Naive thymus-derived CD4-positive, alpha-beta T cell (primary cell): ENCODE measurements at regions not wholly inside any gene's neighbourhood (a gene's known extent, or its start where the extent isn't known, plus 50 kb on each side); places are given as distances from the start of the nearest gene placed in this dataset.

Experiments used
- ATAC-seq: fragments of 150-1000 bp; cut with Tn5 transposase; 2 replicates; pipeline ENCODE4 v1.10.0; 2021; ENCODE audit warnings: mild to moderate bottlenecking, moderate library complexity
- CTCF ChIA-PET: fragments of 350-600 bp; sonication (Branson Sonifier 250); formaldehyde crosslinking; loops from one replicate; lab custom pipeline; 2021; ENCODE audit warnings: antibody characterized with exemption; lab: Charles Lee
- POLR2A ChIA-PET: fragments of 350-600 bp; sonication (Branson Sonifier 250); formaldehyde crosslinking; loops from one replicate; lab custom pipeline; 2021; ENCODE audit warnings: antibody characterized with exemption, inconsistent platforms; lab: Charles Lee
- DNase-seq, 9 donors: peaks; one replicate each; pipeline versions ENCODE4 v3.0.0 to v3.0.0-alpha.2; 2020 to 2022; ENCODE audit warnings: mixed read lengths in 1 of 9
- H3K27ac ChIP-seq: one replicate; pipeline ENCODE4 v1.7.0; 2013; ENCODE audit warnings: mild to moderate bottlenecking, low read depth, low read length, moderate library complexity
- H3K27me3 ChIP-seq, 2 donors: one replicate each; pipeline ENCODE4 v1.7.0; 2013; ENCODE audit warnings: low read length in 2 of 2, mild to moderate bottlenecking in 2 of 2, moderate library complexity in 2 of 2; ENCODE audit not compliant: control insufficient read depth in 2 of 2, insufficient read depth in 2 of 2
- H3K36me3 ChIP-seq, 3 experiments: 1 replicate in 2 of 3; 2 replicates in 1 of 3; pipeline ENCODE4 v1.7.0; 2013; ENCODE audit warnings: low read length in 3 of 3, mild to moderate bottlenecking in 3 of 3, moderate library complexity in 1 of 3; ENCODE audit not compliant: insufficient read depth in 3 of 3, control insufficient read depth in 2 of 3
- H3K4me1 ChIP-seq, 2 donors: one replicate each; pipeline ENCODE4 v1.7.0; 2013; ENCODE audit warnings: low read length in 2 of 2, mild to moderate bottlenecking in 2 of 2, moderate library complexity in 1 of 2; ENCODE audit not compliant: control insufficient read depth in 2 of 2, insufficient read depth in 2 of 2
- H3K4me3 ChIP-seq: 2 replicates; pipeline ENCODE4 v1.7.0; 2013; ENCODE audit warnings: mild to moderate bottlenecking, low read length
- H3K9me3 ChIP-seq, 3 experiments: 1 replicate in 2 of 3; 2 replicates in 1 of 3; pipeline ENCODE4 v1.7.0; 2013; ENCODE audit warnings: low read length in 3 of 3; ENCODE audit not compliant: control insufficient read depth in 2 of 3
- H3K27ac Mint-ChIP-seq, 9 donors: one replicate each; pipeline ENCODE4 v1.8.0; 2020 to 2022; ENCODE audit warnings: mixed read lengths in 9 of 9, mild to moderate bottlenecking in 8 of 9, moderate library complexity in 5 of 9, inconsistent platforms in 2 of 9
- H3K27me3 Mint-ChIP-seq, 5 donors: one replicate each; pipeline ENCODE4 v1.8.0; 2021 to 2022; ENCODE audit warnings: mixed read lengths in 5 of 5, mild to moderate bottlenecking in 1 of 5
- H3K36me3 Mint-ChIP-seq, 5 donors: one replicate each; pipeline ENCODE4 v1.8.0; 2020 to 2022; ENCODE audit warnings: mixed read lengths in 5 of 5, mild to moderate bottlenecking in 3 of 5, inconsistent platforms in 1 of 5
- H3K4me1 Mint-ChIP-seq, 7 donors: one replicate each; pipeline ENCODE4 v1.8.0; 2020 to 2022; ENCODE audit warnings: mixed read lengths in 7 of 7, mild to moderate bottlenecking in 3 of 7, inconsistent platforms in 1 of 7
- H3K4me3 Mint-ChIP-seq, 10 donors: one replicate each; pipeline ENCODE4 v1.8.0; 2020 to 2022; ENCODE audit warnings: mild to moderate bottlenecking in 10 of 10, mixed read lengths in 10 of 10, moderate library complexity in 6 of 10, inconsistent platforms in 2 of 10
- H3K9me3 Mint-ChIP-seq, 11 donors: one replicate each; pipeline ENCODE4 v1.8.0; 2020 to 2022; ENCODE audit warnings: mixed read lengths in 11 of 11, mild to moderate bottlenecking in 4 of 11, inconsistent platforms in 1 of 11, moderate library complexity in 1 of 11
- intact Hi-C, 2 donors: fragments of 100-400 bp; cut with micrococcal nuclease; formaldehyde crosslinking; loops; one replicate each; pipeline ENCODE4 v1.15.1; 2023

- Histone ChIP-seq H3K36me3 (no peaks in the 10 kb centered on the region), H3K27ac (no peak overlapping the region), H3K27me3 (no peaks in the 10 kb centered on the region), H3K9me3 (no peaks in the 10 kb centered on the region), H3K4me1 (no peaks in the 10 kb centered on the region), H3K4me3 (no peak overlapping the region)
- no peak overlapping the region for H3K27ac Mint-ChIP-seq
- DNase-seq (no peak), ATAC-seq (no peak)
- H3K9me3 Mint-ChIP-seq = peaks cover 0 to 23% (median 6%) of the 10 kb centered on the region in 11 donors
- ChIA-PET POLR2A (no interaction called here), CTCF (no interaction called here)
- H3K4me3 Mint-ChIP-seq = no peak overlapping the region
- H3K36me3 Mint-ChIP-seq = no peaks in the 10 kb centered on the region
- intact Hi-C loops = no loop called here
- H3K27me3 Mint-ChIP-seq = no peaks in the 10 kb centered on the region
- H3K4me1 Mint-ChIP-seq = no peaks in the 10 kb centered on the region
Observed at GRCh38 chr14:45680531-45680930, 427.5 kb upstream of the MIS18BP1 start.

- ChIA-PET POLR2A (no interaction called here), CTCF (no interaction called here)
- no peak for ATAC-seq
- no peaks in the 10 kb centered on the region for H3K27me3 Mint-ChIP-seq
- Histone ChIP-seq H3K4me3 (no peak overlapping the region), H3K9me3 (no peaks in the 10 kb centered on the region), H3K27ac (no peak overlapping the region), H3K36me3 (no peaks in the 10 kb centered on the region), H3K27me3 (no peaks in the 10 kb centered on the region), H3K4me1 (no peaks in the 10 kb centered on the region)
- no peak overlapping the region for H3K4me3 Mint-ChIP-seq
- H3K27ac Mint-ChIP-seq = no peak overlapping the region
- no peaks in the 10 kb centered on the region for H3K36me3 Mint-ChIP-seq
- no peak for DNase-seq
- H3K4me1 Mint-ChIP-seq = no peaks in the 10 kb centered on the region
- intact Hi-C loops = no loop called here
- peaks cover 0 to 23% (median 6%) of the 10 kb centered on the region in 11 donors for H3K9me3 Mint-ChIP-seq
Observed at GRCh38 chr14:45679853-45680252, 426.9 kb upstream of the MIS18BP1 start.

- peaks cover 0 to 17% (median 3%) of the 10 kb centered on the region in 11 donors for H3K9me3 Mint-ChIP-seq
- intact Hi-C loops = no loop called here
- DNase-seq = no peak
- no peaks in the 10 kb centered on the region for H3K4me1 Mint-ChIP-seq
- H3K27me3 Mint-ChIP-seq = no peaks in the 10 kb centered on the region
- no peaks in the 10 kb centered on the region for H3K9me3 ChIP-seq
- H3K27me3 ChIP-seq = no peaks in the 10 kb centered on the region
- no peak overlapping the region for H3K27ac ChIP-seq
- ChIA-PET POLR2A (no interaction called here), CTCF (no interaction called here)
- no peaks in the 10 kb centered on the region for H3K36me3 Mint-ChIP-seq
- no peak for ATAC-seq
- H3K4me3 Mint-ChIP-seq = no peak overlapping the region
- no peaks in the 10 kb centered on the region for H3K36me3 ChIP-seq
- H3K4me3 ChIP-seq = no peak overlapping the region
- no peak overlapping the region for H3K27ac Mint-ChIP-seq
- H3K4me1 ChIP-seq = no peaks in the 10 kb centered on the region
Observed at GRCh38 chr14:45678163-45678562, 425.2 kb upstream of the MIS18BP1 start.

- Histone ChIP-seq H3K4me1 (no peaks in the 10 kb centered on the region), H3K36me3 (no peaks in the 10 kb centered on the region), H3K27ac (no peak overlapping the region), H3K27me3 (no peaks in the 10 kb centered on the region), H3K9me3 (no peaks in the 10 kb centered on the region), H3K4me3 (no peak overlapping the region)
- H3K27me3 Mint-ChIP-seq = no peaks in the 10 kb centered on the region
- ATAC-seq (no peak), DNase-seq (no peak)
- no peaks in the 10 kb centered on the region for H3K4me1 Mint-ChIP-seq
- ChIA-PET CTCF (no interaction called here), POLR2A (no interaction called here)
- no peaks in the 10 kb centered on the region for H3K36me3 Mint-ChIP-seq
- H3K9me3 Mint-ChIP-seq = peaks cover 0 to 14% (median 5%) of the 10 kb centered on the region in 11 donors
- no peak overlapping the region for H3K4me3 Mint-ChIP-seq
- intact Hi-C loops = loop anchor here in 1 of 2 donors (5.0 kb wide), 1 partner anchor 349 kb away; no protein-coding TSS in a partner anchor
- no peak overlapping the region for H3K27ac Mint-ChIP-seq
Observed at GRCh38 chr14:45673420-45673819, 420.4 kb upstream of the MIS18BP1 start.

GRCh38 chr14:45664668-45665356 is 411.8 kb upstream of the MIS18BP1 start:
- H3K4me1 ChIP-seq = no peaks in the 10 kb centered on the region
- H3K4me3 ChIP-seq = no peak overlapping the region
- ChIA-PET CTCF (no interaction called here), POLR2A (no interaction called here)
- H3K36me3 ChIP-seq = no peaks in the 10 kb centered on the region
- H3K4me3 Mint-ChIP-seq = no peak overlapping the region
- H3K9me3 Mint-ChIP-seq = peaks cover 5 to 31% (median 24%) of the 10 kb centered on the region in 11 donors
- no peak overlapping the region for H3K27ac Mint-ChIP-seq
- H3K9me3 ChIP-seq = peaks cover 0 to 4% (median 0%) of the 10 kb centered on the region in 3 experiments
- H3K27me3 ChIP-seq = no peaks in the 10 kb centered on the region
- DNase-seq (no peak), ATAC-seq (no peak)
- intact Hi-C loops = no loop called here
- no peaks in the 10 kb centered on the region for H3K4me1 Mint-ChIP-seq
- no peaks in the 10 kb centered on the region for H3K36me3 Mint-ChIP-seq
- no peaks in the 10 kb centered on the region for H3K27me3 Mint-ChIP-seq
- no peak overlapping the region for H3K27ac ChIP-seq

GRCh38 chr14:45658917-45659299 is 405.9 kb upstream of the MIS18BP1 start:
- H3K4me3 ChIP-seq = no peak overlapping the region
- DNase-seq (no peak), ATAC-seq (no peak)
- H3K27me3 Mint-ChIP-seq = no peaks in the 10 kb centered on the region
- no peak overlapping the region for H3K27ac Mint-ChIP-seq
- ChIA-PET CTCF (no interaction called here), POLR2A (no interaction called here)
- no peaks in the 10 kb centered on the region for H3K36me3 ChIP-seq
- intact Hi-C loops = no loop called here
- peaks cover 0 to 27% (median 11%) of the 10 kb centered on the region in 11 donors for H3K9me3 Mint-ChIP-seq
- H3K27me3 ChIP-seq = no peaks in the 10 kb centered on the region
- no peak overlapping the region for H3K4me3 Mint-ChIP-seq
- H3K36me3 Mint-ChIP-seq = no peaks in the 10 kb centered on the region
- no peak overlapping the region for H3K27ac ChIP-seq
- H3K9me3 ChIP-seq = peaks cover 0 to 2% (median 0%) of the 10 kb centered on the region in 3 experiments
- no peaks in the 10 kb centered on the region for H3K4me1 ChIP-seq
- no peaks in the 10 kb centered on the region for H3K4me1 Mint-ChIP-seq

GRCh38 chr14:45658226-45658916 is 405.4 kb upstream of the MIS18BP1 start:
- H3K4me3 ChIP-seq = no peak overlapping the region
- no peaks in the 10 kb centered on the region for H3K36me3 ChIP-seq
- ChIA-PET CTCF (no interaction called here), POLR2A (no interaction called here)
- peaks cover 0 to 3% (median 0%) of the 10 kb centered on the region in 3 experiments for H3K9me3 ChIP-seq
- Mint-ChIP-seq H3K27me3 (no peaks in the 10 kb centered on the region), H3K27ac (no peak overlapping the region), H3K4me1 (no peaks in the 10 kb centered on the region), H3K36me3 (no peaks in the 10 kb centered on the region), H3K4me3 (no peak overlapping the region), H3K9me3 (peaks cover 0 to 25% (median 11%) of the 10 kb centered on the region in 11 donors)
- H3K27ac ChIP-seq = no peak overlapping the region
- H3K4me1 ChIP-seq = no peaks in the 10 kb centered on the region
- intact Hi-C loops = no loop called here
- DNase-seq (no peak), ATAC-seq (no peak)
- no peaks in the 10 kb centered on the region for H3K27me3 ChIP-seq
